Motor neuron (in vitro differentiated cells): ENCODE measurements at regions not wholly inside any gene's neighbourhood (a gene's known extent, or its start where the extent isn't known, plus 50 kb on each side); places are given as distances from the start of the nearest gene placed in this dataset.
"Not testable (repeated sequence)": the region's sequence is repeated elsewhere in the genome, so short reads cannot be mapped to it uniquely, and the experiment has no call there.

Source experiments
- ATAC-seq, 8 experiments: fragments of 200-7000 bp; cut with Tn5 transposase; replicated peaks in 6 of 8; 2 replicates each; pipeline ENCODE4 v1.8.0; 2021; ENCODE audit warnings: mild to moderate bottlenecking in 8 of 8, moderate library complexity in 8 of 8
- H3K27ac ChIP-seq, 2 donors: fragments of 250-450 bp; sonication (Bioruptor Pico); 2 replicates each; pipeline ENCODE4 v1.9.0; 2021; ENCODE audit warnings: antibody characterized with exemption in 2 of 2, mild to moderate bottlenecking in 2 of 2, moderate library complexity in 1 of 2
- H3K4me1 ChIP-seq, 2 donors: fragments of 250-450 bp; sonication (Bioruptor Pico); replicated peaks in 1 of 2; 2 replicates each; pipeline ENCODE4 v1.6.1; 2021; ENCODE audit warnings: antibody characterized with exemption in 2 of 2, mild to moderate bottlenecking in 2 of 2, moderate library complexity in 1 of 2
- H3K4me3 ChIP-seq, 5 donors: fragments of 250-450 bp; sonication (Bioruptor Pico); 2 replicates each; pipeline ENCODE4 v1.9.0; 2021; ENCODE audit warnings: antibody characterized with exemption in 5 of 5, mild to moderate bottlenecking in 5 of 5, moderate library complexity in 4 of 5
- WGBS, 10 experiments: fragments of 450-650 bp; shearing (Covaris generic); methylation state at CpG; one replicate each; pipeline ENCODE4 v1.0.0; 2022; 5-methylcytosine and 5-hydroxymethylcytosine counted together
- in situ Hi-C, 9 experiments: fragments of 400-800 bp; cut with MboI; loops; one replicate each; pipeline ENCODE4 v1.15.0; 2021; ENCODE audit warnings: low sequenced_read_pairs in 9 of 9, low pct_unique_long_range_greater_than_20kb in 2 of 9; ENCODE audit not compliant: unreplicated experiment in 9 of 9

DNA sequence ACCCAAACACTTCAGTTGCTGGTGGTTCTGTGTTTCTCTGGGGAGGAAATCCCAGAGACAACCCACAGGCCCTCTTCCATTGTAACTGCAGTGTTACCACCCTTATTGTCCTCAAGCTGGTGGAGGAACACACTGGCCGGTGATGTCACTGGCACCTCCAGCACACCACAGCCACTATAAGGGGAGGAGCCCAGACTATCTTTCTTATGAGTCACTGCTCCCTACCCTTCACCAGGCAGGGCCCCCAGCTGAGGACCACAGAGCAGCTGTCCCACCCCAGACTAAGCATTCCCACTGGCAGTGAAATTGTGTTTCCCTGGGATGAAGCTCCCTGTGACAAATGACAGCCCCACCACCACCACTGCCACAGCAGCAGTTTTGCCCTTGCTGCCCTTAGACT, 171.8 kb upstream of the FGF16 start:
- peak in 2 of 8 experiments; percentile 29 to 72 for ATAC-seq
- no CpG with 5 or more reads among the region's 1 CpG for WGBS, 10 experiments
- Histone ChIP-seq H3K4me1 (no peaks in the 10 kb centered on the region), H3K4me3 (no peak overlapping the region), H3K27ac (no peak overlapping the region)
- in situ Hi-C loops = no loop called here

- no peak for ATAC-seq
- WGBS, 10 experiments = 0 to 20% methylated on average over 1 of the region's 1 CpG; no CpG with 5 or more reads in 8 of the 10 experiments
- Histone ChIP-seq H3K27ac (no peak overlapping the region), H3K4me3 (no peak overlapping the region), H3K4me1 (no peaks in the 10 kb centered on the region)
- in situ Hi-C loops = no loop called here
These were observed 170.4 kb upstream of the FGF16 start for GRCh38 chrX:77276742-77277141.

DNA sequence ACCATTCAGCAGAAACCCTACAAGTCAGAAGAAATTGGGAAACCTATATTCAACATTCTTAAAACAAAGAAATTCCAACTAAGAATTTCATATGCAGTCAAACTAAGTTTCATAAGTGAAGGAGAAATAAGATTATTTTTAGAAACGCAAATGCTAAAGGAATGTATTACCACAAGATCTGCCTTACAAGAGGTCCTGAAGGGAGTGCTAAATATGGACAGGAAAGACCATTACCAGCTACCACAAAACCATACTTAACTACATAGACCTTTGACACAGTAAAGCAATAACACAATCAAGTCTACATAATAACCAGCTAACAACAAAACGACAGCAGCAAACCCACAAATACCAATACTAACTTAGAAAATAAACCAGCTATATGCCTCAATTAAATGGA, 169.3 kb upstream of the FGF16 start:
- no peak overlapping the region for H3K4me3 ChIP-seq
- 0 to 100% (median 49%) methylated on average over 1 to 2 of the region's 2 CpGs; no CpG with 5 or more reads in 4 of the 10 experiments for WGBS, 10 experiments
- in situ Hi-C loops = no loop called here
- H3K4me1 ChIP-seq = no peaks in the 10 kb centered on the region
- H3K27ac ChIP-seq = no peak overlapping the region
- no peak for ATAC-seq

GRCh38 chrX:77279373-77279772, 167.8 kb upstream of the FGF16 start:
- H3K27ac ChIP-seq, in situ Hi-C loops, ATAC-seq, H3K4me3 ChIP-seq, H3K4me1 ChIP-seq: not testable (repeated sequence)
- no CpG with 5 or more reads among the region's 19 CpGs for WGBS, 10 experiments

DNA sequence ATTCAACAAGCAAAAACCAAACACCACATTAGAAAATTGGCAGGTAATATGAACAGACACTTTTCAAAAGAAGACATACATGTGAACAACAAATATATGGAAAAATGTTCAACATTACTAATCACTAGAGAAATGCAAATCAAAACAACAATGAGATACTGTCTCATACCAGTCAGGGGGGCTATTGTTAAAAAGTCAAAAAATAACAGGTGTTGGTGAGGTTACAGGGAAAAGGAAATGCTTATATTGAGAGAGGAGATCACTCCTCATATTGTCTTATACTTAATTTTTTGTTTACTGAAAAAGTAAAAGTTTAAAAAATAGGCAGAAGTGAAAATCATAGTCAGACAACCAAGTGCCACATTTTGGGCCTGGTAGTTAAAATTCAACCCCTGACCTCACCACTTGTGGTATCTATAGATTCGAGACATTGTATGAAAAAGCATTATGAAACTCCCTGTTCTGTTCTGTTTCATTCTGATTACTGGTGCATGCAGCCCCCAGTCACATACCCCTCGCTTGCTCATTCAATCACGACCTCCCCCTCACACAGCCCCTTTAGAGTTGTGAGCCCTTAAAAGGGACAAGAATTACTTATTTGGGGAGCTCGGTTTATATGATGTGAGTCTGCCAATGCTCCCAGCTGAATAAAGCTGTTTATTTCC, 153.7 kb upstream of the FGF16 start:
- Histone ChIP-seq H3K4me3 (no peak overlapping the region), H3K4me1 (no peaks in the 10 kb centered on the region), H3K27ac (no peak overlapping the region)
- no peak for ATAC-seq
- in situ Hi-C loops = no loop called here
- WGBS, 10 experiments = 36% methylated on average over 4 of the region's 4 CpGs; no CpG with 5 or more reads in 9 of the 10 experiments

GRCh38 chrX:77298296-77298695, 148.9 kb upstream of the FGF16 start:
- Histone ChIP-seq H3K27ac (no peak overlapping the region), H3K4me3 (no peak overlapping the region), H3K4me1 (no peaks in the 10 kb centered on the region)
- ATAC-seq = no peak
- 17 to 83% (median 70%) methylated on average over 1 to 3 of the region's 5 CpGs; no CpG with 5 or more reads in 6 of the 10 experiments for WGBS, 10 experiments
- in situ Hi-C loops = no loop called here

DNA sequence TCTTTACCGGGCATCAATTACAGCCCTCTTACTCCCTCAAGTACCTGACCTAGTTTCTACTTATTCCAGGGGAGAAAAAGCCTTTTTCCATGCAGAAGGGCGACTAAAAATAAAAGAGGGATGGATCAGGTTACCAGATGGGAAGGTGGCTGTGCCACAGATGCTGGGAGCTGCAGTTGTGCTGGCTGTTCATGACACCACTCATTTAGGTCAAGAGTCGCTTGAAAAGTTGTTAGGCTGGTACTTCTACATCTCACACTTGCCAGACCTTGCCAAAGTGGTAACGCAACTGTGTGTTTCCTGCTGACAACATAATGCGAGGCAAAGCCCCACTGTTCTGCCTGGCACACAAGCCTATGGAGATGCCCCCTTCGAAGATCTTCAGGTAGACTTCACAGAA, 148.4 kb upstream of the FGF16 start:
- Histone ChIP-seq H3K4me1 (no peaks in the 10 kb centered on the region), H3K27ac (no peak overlapping the region), H3K4me3 (no peak overlapping the region)
- in situ Hi-C loops = no loop called here
- ATAC-seq = no peak
- WGBS, 10 experiments = 0 to 90% (median 40%) methylated on average over 1 to 5 of the region's 6 CpGs; no CpG with 5 or more reads in 5 of the 10 experiments

GRCh38 chrX:77299549-77299948, 147.6 kb upstream of the FGF16 start:
- Histone ChIP-seq H3K27ac (no peak overlapping the region), H3K4me1 (no peaks in the 10 kb centered on the region), H3K4me3 (no peak overlapping the region)
- in situ Hi-C loops = no loop called here
- WGBS, 10 experiments = no CpG with 5 or more reads among the region's 6 CpGs
- ATAC-seq = no peak

DNA sequence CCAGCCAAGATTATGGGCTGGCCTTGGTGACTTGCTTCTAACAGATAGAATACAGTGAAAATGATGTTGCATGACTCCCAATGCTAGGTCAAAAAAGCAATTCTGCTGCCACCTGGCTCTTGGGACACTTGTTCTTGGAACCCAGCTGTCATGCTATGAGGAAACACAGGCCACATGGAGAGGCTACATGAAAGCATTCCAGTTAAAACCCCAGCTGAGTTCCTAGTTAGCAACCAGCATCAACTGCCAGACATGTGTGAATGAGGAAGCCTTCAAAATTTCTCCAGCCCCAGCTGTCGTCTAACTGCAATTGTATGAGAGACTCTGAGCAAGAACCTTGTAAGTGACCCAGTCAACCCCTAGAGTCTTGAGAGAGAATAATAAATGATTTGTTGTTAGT, 105.2 kb upstream of the FGF16 start:
- H3K27ac ChIP-seq = no peak overlapping the region
- WGBS, 10 experiments = 20% methylated on average over 1 of the region's 1 CpG; no CpG with 5 or more reads in 9 of the 10 experiments
- H3K4me1 ChIP-seq = no peaks in the 10 kb centered on the region
- in situ Hi-C loops = no loop called here
- H3K4me3 ChIP-seq = no peak overlapping the region
- ATAC-seq = peak in 1 of 8 experiments; percentile 48

- ATAC-seq = peak in 3 of 8 experiments; percentile 57 to 70 (median 66)
- WGBS, 10 experiments = 0 to 80% (median 0%) methylated on average over 1 of the region's 1 CpG; no CpG with 5 or more reads in 4 of the 10 experiments
- in situ Hi-C loops = no loop called here
- no peak overlapping the region for H3K27ac ChIP-seq
- H3K4me3 ChIP-seq = no peak overlapping the region
- no peaks in the 10 kb centered on the region for H3K4me1 ChIP-seq
These were observed 100.3 kb upstream of the FGF16 start for GRCh38 chrX:77346859-77347258.

DNA sequence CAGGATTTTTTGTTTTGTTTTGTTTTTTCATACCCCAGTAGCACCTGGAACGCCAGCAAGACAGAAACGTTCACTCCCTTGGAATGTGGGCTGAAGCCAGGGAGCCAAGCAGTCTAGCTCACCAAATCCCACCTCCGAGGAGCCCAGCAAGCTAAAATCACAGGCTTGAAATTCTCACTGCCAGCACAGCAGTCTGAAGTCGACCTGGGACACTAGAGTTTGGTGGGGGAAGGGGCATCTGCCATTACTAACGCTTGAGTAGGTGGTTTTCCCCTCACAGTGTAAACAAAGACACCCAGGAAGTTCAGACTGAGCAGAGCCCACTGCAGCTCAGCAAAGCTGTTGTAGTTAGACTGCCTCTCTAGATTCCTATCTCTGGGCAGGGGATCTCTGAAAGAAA, 99.6 kb upstream of the FGF16 start:
- Histone ChIP-seq H3K4me3 (no peak overlapping the region), H3K4me1 (no peaks in the 10 kb centered on the region), H3K27ac (no peak overlapping the region)
- in situ Hi-C loops = no loop called here
- ATAC-seq = no peak
- WGBS, 10 experiments = 0 to 13% (median 0%) methylated on average over 1 to 2 of the region's 5 CpGs; no CpG with 5 or more reads in 7 of the 10 experiments

GRCh38 chrX:77389891-77390290, 57.3 kb upstream of the FGF16 start:
- Histone ChIP-seq H3K4me3 (no peak overlapping the region), H3K4me1 (no peaks in the 10 kb centered on the region), H3K27ac (no peak overlapping the region)
- ATAC-seq = no peak
- 51 to 60% (median 60%) methylated on average over 1 to 2 of the region's 2 CpGs; no CpG with 5 or more reads in 7 of the 10 experiments for WGBS, 10 experiments
- in situ Hi-C loops = no loop called here

GRCh38 chrX:77390365-77390764, 56.8 kb upstream of the FGF16 start:
- H3K4me1 ChIP-seq, in situ Hi-C loops, ATAC-seq, H3K27ac ChIP-seq, H3K4me3 ChIP-seq: not testable (repeated sequence)
- 20 to 76% (median 34%) methylated on average over 1 to 4 of the region's 7 CpGs; no CpG with 5 or more reads in 6 of the 10 experiments for WGBS, 10 experiments

DNA sequence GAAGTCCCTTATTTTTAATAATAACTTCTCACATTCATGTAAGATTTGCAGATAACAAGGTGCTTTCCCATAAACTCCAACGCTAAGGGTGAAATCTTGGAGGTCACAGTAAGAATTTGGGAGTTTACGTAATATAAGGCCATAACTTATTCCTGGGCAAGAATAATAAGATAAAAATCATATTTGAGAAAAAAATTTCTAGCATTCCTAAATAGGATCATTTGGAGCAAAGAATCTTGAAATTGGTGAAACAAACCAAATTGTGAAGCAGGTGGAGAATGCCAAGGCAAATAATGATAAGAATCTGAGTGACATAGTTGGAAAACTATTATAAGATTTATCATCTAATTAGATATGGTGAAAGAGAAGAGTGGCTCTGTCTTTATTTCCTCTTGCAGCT, 50.4 kb upstream of the FGF16 start:
- H3K4me3 ChIP-seq = no peak overlapping the region
- in situ Hi-C loops = no loop called here
- H3K4me1 ChIP-seq = no peaks in the 10 kb centered on the region
- WGBS, 10 experiments = 60 to 100% (median 97%) methylated on average over 2 of the region's 2 CpGs; no CpG with 5 or more reads in 4 of the 10 experiments
- ATAC-seq = no peak
- no peak overlapping the region for H3K27ac ChIP-seq
